Mesenchymal stem cell (in vitro differentiated cells and primary cell): ENCODE measurements at regions not wholly inside any gene's neighbourhood (a gene's known extent, or its start where the extent isn't known, plus 50 kb on each side); places are given as distances from the start of the nearest gene placed in this dataset.

Experiments used
- DNase-seq: peaks from one replicate; pipeline ENCODE4 v3.0.0-alpha.2; 2013
- H2AFZ ChIP-seq: one replicate; pipeline ENCODE4 v1.6.1; 2013; ENCODE audit warnings: low read depth, mild to moderate bottlenecking, control low read depth, inconsistent platforms, low read length, moderate library complexity
- H2AK5ac ChIP-seq: 2 replicates; pipeline ENCODE4 v1.6.1; 2013; ENCODE audit warnings: low read length, moderate library complexity, mild to moderate bottlenecking, inconsistent platforms; ENCODE audit not compliant: severe bottlenecking
- H2BK120ac ChIP-seq: one replicate; pipeline ENCODE4 v1.6.1; 2013; ENCODE audit warnings: low read depth, mild to moderate bottlenecking, inconsistent platforms, low read length, moderate library complexity
- H2BK12ac ChIP-seq, 2 experiments: one replicate each; pipeline ENCODE4 v1.6.1; 2013; ENCODE audit warnings: inconsistent platforms in 2 of 2, low read length in 2 of 2, mild to moderate bottlenecking in 2 of 2, moderate library complexity in 2 of 2, control low read depth in 1 of 2
- H2BK15ac ChIP-seq: one replicate; pipeline ENCODE4 v1.6.1; 2013; ENCODE audit warnings: mild to moderate bottlenecking, low read depth, inconsistent platforms; ENCODE audit not compliant: poor library complexity, severe bottlenecking
- H2BK5ac ChIP-seq: 2 replicates; pipeline ENCODE4 v1.6.1; 2013; ENCODE audit warnings: low read depth, mild to moderate bottlenecking, low read length, control low read depth, inconsistent platforms; ENCODE audit not compliant: poor library complexity, severe bottlenecking
- H3K14ac ChIP-seq, 2 experiments: one replicate each; pipeline ENCODE4 v1.6.1; 2013; ENCODE audit warnings: inconsistent platforms in 2 of 2, low read length in 2 of 2, control low read depth in 1 of 2, mild to moderate bottlenecking in 1 of 2, moderate library complexity in 1 of 2
- H3K18ac ChIP-seq, 2 experiments: one replicate each; pipeline ENCODE4 v1.6.1; 2013; ENCODE audit warnings: inconsistent platforms in 2 of 2, low read length in 2 of 2, control low read depth in 1 of 2, low read depth in 1 of 2, mild to moderate bottlenecking in 1 of 2
- H3K23ac ChIP-seq, 2 experiments: one replicate each; pipeline ENCODE4 v1.6.1; 2013; ENCODE audit warnings: inconsistent platforms in 2 of 2, low read length in 2 of 2, mild to moderate bottlenecking in 2 of 2, moderate library complexity in 2 of 2, control low read depth in 1 of 2
- H3K27ac ChIP-seq: 2 replicates; pipeline ENCODE4 v1.5.1; 2013; ENCODE audit warnings: mild to moderate bottlenecking, moderate library complexity, low read length, control low read depth, inconsistent platforms; ENCODE audit not compliant: poor library complexity, severe bottlenecking
- H3K27me3 ChIP-seq, 2 experiments: 2 replicates each; pipeline versions ENCODE4 v1.6.1 to v1.7.0; 2013; ENCODE audit warnings: low read length in 2 of 2, mild to moderate bottlenecking in 2 of 2, moderate library complexity in 2 of 2, control low read depth in 1 of 2, inconsistent platforms in 1 of 2; ENCODE audit not compliant: control insufficient read depth in 1 of 2, insufficient read depth in 1 of 2
- H3K36me3 ChIP-seq, 2 experiments: 2 replicates each; pipeline versions ENCODE4 v1.6.1 to v1.7.0; 2013; ENCODE audit warnings: low read length in 2 of 2, control low read depth in 1 of 2, inconsistent platforms in 1 of 2, low read depth in 1 of 2, mild to moderate bottlenecking in 1 of 2; ENCODE audit not compliant: insufficient read depth in 2 of 2, control insufficient read depth in 1 of 2
- H3K4ac ChIP-seq, 2 experiments: one replicate each; pipeline ENCODE4 v1.6.1; 2013; ENCODE audit warnings: inconsistent platforms in 2 of 2, low read length in 2 of 2, mild to moderate bottlenecking in 2 of 2, moderate library complexity in 2 of 2, control low read depth in 1 of 2, low read depth in 1 of 2
- H3K4me1 ChIP-seq: 2 replicates; pipeline ENCODE4 v1.6.1; 2013; ENCODE audit warnings: low read depth, low read length, control low read depth; ENCODE audit not compliant: control insufficient read depth, insufficient read depth
- H3K4me2 ChIP-seq: 2 replicates; pipeline ENCODE4 v1.6.1; 2013; ENCODE audit warnings: low read length, mild to moderate bottlenecking, inconsistent platforms; ENCODE audit not compliant: poor library complexity, severe bottlenecking
- H3K4me3 ChIP-seq, 2 experiments: 2 replicates each; pipeline versions ENCODE4 v1.5.1 to v1.7.0; 2013; ENCODE audit warnings: low read length in 2 of 2, mild to moderate bottlenecking in 2 of 2, control low read depth in 1 of 2, low read depth in 1 of 2; ENCODE audit not compliant: insufficient read depth in 1 of 2
- H3K79me1 ChIP-seq: replicated peaks from 2 replicates; pipeline ENCODE4 v1.6.1; 2013; ENCODE audit warnings: mild to moderate bottlenecking, control low read depth, low read length, inconsistent platforms; ENCODE audit not compliant: poor library complexity, severe bottlenecking
- H3K9ac ChIP-seq: 2 replicates; pipeline ENCODE4 v1.7.0; 2013; ENCODE audit warnings: mild to moderate bottlenecking, low read length, moderate library complexity
- H3K9me3 ChIP-seq: 2 replicates; pipeline ENCODE4 v1.7.0; 2013; ENCODE audit warnings: mild to moderate bottlenecking, low read length; ENCODE audit not compliant: control insufficient read depth
- H4K8ac ChIP-seq: one replicate; pipeline ENCODE4 v1.6.1; 2013; ENCODE audit warnings: inconsistent platforms, mild to moderate bottlenecking, low read length, moderate library complexity
- H4K91ac ChIP-seq: one replicate; pipeline ENCODE4 v1.6.1; 2013; ENCODE audit warnings: mild to moderate bottlenecking, low read length, inconsistent platforms
- WGBS: methylation state at CpG from one replicate; pipeline ENCODE4 v1.1.7; 2013; ENCODE audit warnings: mixed read lengths; 5-methylcytosine and 5-hydroxymethylcytosine counted together

GRCh38 chr17:69640073-69640472 is 225.6 kb downstream of the MAP2K6 start:
- Histone ChIP-seq H3K4me3 (no peak overlapping the region), H3K18ac (no peak overlapping the region), H3K4me2 (no peak overlapping the region), H2BK5ac (no peak overlapping the region), H3K27ac (no peak overlapping the region), H2BK12ac (no peak overlapping the region), H2AFZ (no peak overlapping the region), H4K8ac (no peak overlapping the region), H3K14ac (no peak overlapping the region), H3K36me3 (no peaks in the 10 kb centered on the region), H3K27me3 (no peaks in the 10 kb centered on the region), H3K4ac (no peak overlapping the region), H2BK15ac (no peak overlapping the region), H2AK5ac (no peak overlapping the region), H3K4me1 (no peaks in the 10 kb centered on the region), H3K9me3 (no peaks in the 10 kb centered on the region), H3K9ac (no peak overlapping the region), H3K23ac (no peak overlapping the region), H4K91ac (no peak overlapping the region), H2BK120ac (no peak overlapping the region), H3K79me1 (no peaks in the 10 kb centered on the region)
- 78% methylated on average over 3 of the region's 3 CpGs for WGBS
- DNase-seq, result no peak

GRCh38 chr17:69643686-69644085 is 229.2 kb downstream of the MAP2K6 start:
- Histone ChIP-seq H3K36me3 (no peaks in the 10 kb centered on the region), H2BK120ac (no peak overlapping the region), H4K8ac (no peak overlapping the region), H3K9ac (no peak overlapping the region), H3K4me2 (no peak overlapping the region), H2AK5ac (no peak overlapping the region), H2BK12ac (no peak overlapping the region), H3K4ac (no peak overlapping the region), H4K91ac (no peak overlapping the region), H3K4me1 (no peaks in the 10 kb centered on the region), H3K4me3 (no peak overlapping the region), H3K14ac (no peak overlapping the region), H2AFZ (no peak overlapping the region), H2BK5ac (no peak overlapping the region), H3K9me3 (no peaks in the 10 kb centered on the region), H3K18ac (no peak overlapping the region), H3K27me3 (no peaks in the 10 kb centered on the region), H2BK15ac (no peak overlapping the region), H3K27ac (no peak overlapping the region), H3K23ac (no peak overlapping the region), H3K79me1 (no peaks in the 10 kb centered on the region)
- WGBS, result 94% methylated on average over 2 of the region's 2 CpGs
- no peak for DNase-seq

- Histone ChIP-seq H2AFZ (no peak overlapping the region), H3K18ac (no peak overlapping the region), H3K79me1 (no peaks in the 10 kb centered on the region), H2BK15ac (no peak overlapping the region), H3K4me2 (no peak overlapping the region), H3K27me3 (no peaks in the 10 kb centered on the region), H2AK5ac (no peak overlapping the region), H3K9ac (no peak overlapping the region), H2BK5ac (no peak overlapping the region), H2BK12ac (no peak overlapping the region), H3K27ac (no peak overlapping the region), H3K23ac (no peak overlapping the region), H2BK120ac (no peak overlapping the region), H3K4me1 (no peaks in the 10 kb centered on the region), H4K8ac (no peak overlapping the region), H3K36me3 (no peaks in the 10 kb centered on the region), H3K4me3 (no peak overlapping the region), H3K4ac (no peak overlapping the region), H4K91ac (no peak overlapping the region), H3K14ac (no peak overlapping the region), H3K9me3 (no peaks in the 10 kb centered on the region)
- no peak for DNase-seq
- 83% methylated on average over 3 of the region's 3 CpGs for WGBS
These were observed 232.2 kb downstream of the MAP2K6 start for GRCh38 chr17:69646729-69647128.

- H2AFZ ChIP-seq, result no peak overlapping the region
- no peak for DNase-seq
- H3K4me2 ChIP-seq, result no peak overlapping the region
- no peak overlapping the region for H2BK12ac ChIP-seq
- H3K23ac ChIP-seq, result no peak overlapping the region
- H2BK5ac ChIP-seq, result no peak overlapping the region
- peak overlapping the region in 1 of 2 experiments; percentile 12 for H3K18ac ChIP-seq
- no peak overlapping the region for H2AK5ac ChIP-seq
- no peak overlapping the region for H3K4me3 ChIP-seq
- H3K14ac ChIP-seq, result no peak overlapping the region
- no peaks in the 10 kb centered on the region for H3K36me3 ChIP-seq
- no peak overlapping the region for H4K8ac ChIP-seq
- H3K4ac ChIP-seq, result no peak overlapping the region
- no peaks in the 10 kb centered on the region for H3K4me1 ChIP-seq
- no peaks in the 10 kb centered on the region for H3K27me3 ChIP-seq
- over 99% methylated on average over 5 of the region's 5 CpGs for WGBS
- no peak overlapping the region for H3K27ac ChIP-seq
- no peak overlapping the region for H3K9ac ChIP-seq
- H2BK120ac ChIP-seq, result no peak overlapping the region
- no peak overlapping the region for H4K91ac ChIP-seq
- H3K9me3 ChIP-seq, result no peaks in the 10 kb centered on the region
- no peak overlapping the region for H2BK15ac ChIP-seq
- H3K79me1 ChIP-seq, result no peaks in the 10 kb centered on the region
These were observed 236.4 kb downstream of the MAP2K6 start for GRCh38 chr17:69650881-69651280.
